Liver (tissue), 8 donors: ENCODE measurements at regions not wholly inside any gene's neighbourhood (a gene's known extent, or its start where the extent isn't known, plus 50 kb on each side); places are given as distances from the start of the nearest gene placed in this dataset.

Experiments
- DNase-seq: peaks from one replicate; pipeline ENCODE4 v3.0.0-alpha.2; 2017; ENCODE audit warnings: low spot score
- H3K27ac ChIP-seq, 2 donors: one replicate each; pipeline ENCODE4 v1.7.0; 2013; ENCODE audit warnings: inconsistent platforms in 2 of 2, low read length in 2 of 2, control low read depth in 1 of 2, low read depth in 1 of 2, mild to moderate bottlenecking in 1 of 2
- H3K27me3 ChIP-seq, 4 donors: one replicate each; pipeline versions ENCODE4 v1.6.1 to v1.7.0; 2013; ENCODE audit warnings: low read length in 3 of 4, inconsistent platforms in 1 of 4, mild to moderate bottlenecking in 1 of 4, moderate library complexity in 1 of 4; ENCODE audit not compliant: control insufficient read depth in 4 of 4, insufficient read depth in 4 of 4
- H3K36me3 ChIP-seq, 4 donors: one replicate each; pipeline versions ENCODE4 v1.6.1 to v1.7.0; 2013; ENCODE audit warnings: low read length in 3 of 4, mild to moderate bottlenecking in 3 of 4, low read depth in 1 of 4, moderate library complexity in 1 of 4; ENCODE audit not compliant: control insufficient read depth in 4 of 4, insufficient read depth in 3 of 4
- H3K4me1 ChIP-seq, 4 donors: one replicate each; pipeline versions ENCODE4 v1.6.1 to v1.7.0; 2013; ENCODE audit warnings: low read length in 3 of 4, mild to moderate bottlenecking in 3 of 4, moderate library complexity in 1 of 4; ENCODE audit not compliant: control insufficient read depth in 4 of 4, insufficient read depth in 4 of 4
- H3K4me3 ChIP-seq, 3 donors: one replicate each; pipeline versions ENCODE4 v1.6.1 to v1.7.0; 2013; ENCODE audit warnings: low read length in 3 of 3, control low read depth in 1 of 3, low read depth in 1 of 3, mild to moderate bottlenecking in 1 of 3
- H3K9ac ChIP-seq, 2 donors: one replicate each; pipeline ENCODE4 v1.7.0; 2013; ENCODE audit warnings: low read length in 2 of 2, mild to moderate bottlenecking in 2 of 2, moderate library complexity in 2 of 2, control low read depth in 1 of 2, low read depth in 1 of 2
- H3K9me3 ChIP-seq, 4 donors: one replicate each; pipeline versions ENCODE4 v1.6.1 to v1.7.0; 2013; ENCODE audit warnings: low read length in 3 of 4; ENCODE audit not compliant: control insufficient read depth in 4 of 4
- CTCF ChIP-seq: fragments of 150-350 bp; IDR thresholded peaks from 2 replicates; pipeline ENCODE4 v1.5.1; 2017; ENCODE audit warnings: improper control_type of control experiment, low read depth, low read length; ENCODE audit not compliant: missing input control
- EGR1 ChIP-seq, 2 donors: IDR thresholded peaks; 2 replicates each; pipeline ENCODE4 v1.6.1; 2016 to 2018; ENCODE audit warnings: antibody characterized with exemption in 2 of 2, low read depth in 2 of 2
- FOXA1 ChIP-seq: IDR thresholded peaks from 2 replicates; pipeline ENCODE4 v1.6.1; 2016; ENCODE audit warnings: antibody characterized with exemption
- FOXA2 ChIP-seq: IDR thresholded peaks from 2 replicates; pipeline ENCODE4 v1.6.1; 2016; ENCODE audit warnings: antibody characterized with exemption
- GABPA ChIP-seq, 2 donors: IDR thresholded peaks in 1 of 2; conservative IDR thresholded peaks in 1 of 2; 2 replicates each; pipeline ENCODE4 v1.6.1; 2016; ENCODE audit warnings: antibody characterized with exemption in 2 of 2, mild to moderate bottlenecking in 1 of 2, moderate library complexity in 1 of 2
- HNF4A ChIP-seq, 2 donors: conservative IDR thresholded peaks; 2 replicates each; pipeline ENCODE4 v1.6.1; 2016; ENCODE audit warnings: antibody characterized with exemption in 2 of 2, mild to moderate bottlenecking in 2 of 2
- HNF4G ChIP-seq: IDR thresholded peaks from 2 replicates; pipeline ENCODE4 v1.6.1; 2016; ENCODE audit warnings: antibody characterized with exemption
- NR2F2 ChIP-seq: IDR thresholded peaks from 2 replicates; pipeline ENCODE4 v1.6.1; 2016; ENCODE audit warnings: antibody characterized with exemption
- RAD21 ChIP-seq, 2 donors: IDR thresholded peaks; 2 replicates each; pipeline ENCODE4 v1.6.1; 2016; ENCODE audit warnings: antibody characterized with exemption in 2 of 2, mild to moderate bottlenecking in 2 of 2
- REST ChIP-seq: IDR thresholded peaks from 2 replicates; pipeline ENCODE4 v1.6.1; 2016; ENCODE audit warnings: antibody characterized with exemption, mild to moderate bottlenecking
- SP1 ChIP-seq: IDR thresholded peaks from 2 replicates; pipeline ENCODE4 v1.6.1; 2018; ENCODE audit warnings: antibody characterized with exemption, mild to moderate bottlenecking
- TAF1 ChIP-seq: conservative IDR thresholded peaks from 2 replicates; pipeline ENCODE4 v1.6.1; 2016; ENCODE audit warnings: antibody characterized with exemption, mild to moderate bottlenecking
- YY1 ChIP-seq: IDR thresholded peaks from 2 replicates; pipeline ENCODE4 v1.6.1; 2016; ENCODE audit warnings: antibody characterized with exemption, mild to moderate bottlenecking
- ZBTB33 ChIP-seq: IDR thresholded peaks from 2 replicates; pipeline ENCODE4 v1.6.1; 2016; ENCODE audit warnings: antibody characterized with exemption
- WGBS: extraction: QIAGEN DNeasy Blood & Tissue Kit; methylation state at CpG from one replicate; pipeline ENCODE4 v1.1.7; 2013; 5-methylcytosine and 5-hydroxymethylcytosine counted together
- donor health status: healthy.
- donor health status: healthy.
- donor health status: healthy.
- donor health status: healthy.
- donor health status: healthy.

- no peak overlapping the region for H3K27ac ChIP-seq
- no peak overlapping the region for H3K9ac ChIP-seq
- H3K27me3 ChIP-seq: no peaks in the 10 kb centered on the region
- no peak overlapping the region for H3K4me3 ChIP-seq
- no peak for DNase-seq
- H3K4me1 ChIP-seq: no peaks in the 10 kb centered on the region
- no peaks in the 10 kb centered on the region for H3K9me3 ChIP-seq
- 75% methylated on average over 4 of the region's 4 CpGs for WGBS
- H3K36me3 ChIP-seq: no peaks in the 10 kb centered on the region
- TF ChIP-seq GABPA (IDR thresholded peaks at IDR 0.05 in 1 of 2, conservative IDR thresholded peaks at IDR 0.05 in 1 of 2) (no peak), ZBTB33 (no peak), REST (no peak), TAF1 (no peak), SP1 (no peak), CTCF (no peak), NR2F2 (no peak)
Measured at GRCh38 chr7:17421941-17422340, 123.5 kb downstream of the AHR start.

- H3K9ac ChIP-seq: no peak overlapping the region
- no peaks in the 10 kb centered on the region for H3K27me3 ChIP-seq
- H3K4me1 ChIP-seq: no peaks in the 10 kb centered on the region
- no peak overlapping the region for H3K4me3 ChIP-seq
- 86% methylated on average over 2 of the region's 2 CpGs for WGBS
- TF ChIP-seq CTCF (no peak), REST (no peak), EGR1 (IDR thresholded peaks at IDR 0.05; ENCODE audit: low read depth in 2 of 2) (no peak), HNF4G (no peak), GABPA (IDR thresholded peaks at IDR 0.05 in 1 of 2, conservative IDR thresholded peaks at IDR 0.05 in 1 of 2) (no peak), RAD21 (IDR thresholded peaks at IDR 0.05) (no peak), NR2F2 (no peak), ZBTB33 (no peak), HNF4A (conservative IDR thresholded peaks at IDR 0.05) (no peak), FOXA2 (no peak), FOXA1 (no peak), SP1 (no peak), YY1 (no peak)
- no peak for DNase-seq
- peaks cover 0 to 2% (median under 1%) of the 10 kb centered on the region in 4 donors for H3K9me3 ChIP-seq
- H3K36me3 ChIP-seq: no peaks in the 10 kb centered on the region
- no peak overlapping the region for H3K27ac ChIP-seq
Measured at GRCh38 chr7:17422966-17423365, 124.5 kb downstream of the AHR start.
